ENCODE measurements at regions not wholly inside any gene's neighbourhood (a gene's known extent, or its start where the extent isn't known, plus 50 kb on each side); places are given as distances from the start of the nearest gene placed in this dataset.
"Not testable (repeated sequence)": the region's sequence is repeated elsewhere in the genome, so short reads cannot be mapped to it uniquely, and the experiment has no call there.

GRCh38 chr7:76806010-76806409, 178.9 kb upstream of the POMZP3 start:
- TF ChIP-seq CTCF (IDR thresholded peaks at IDR 0.05 in 8 of 11, conservative IDR thresholded peaks at IDR 0.05 in 3 of 11); POLR2AphosphoS5 (IDR thresholded peaks at IDR 0.05): not testable (repeated sequence)
